GM13976 (cell line): ENCODE measurements at regions not wholly inside any gene's neighbourhood (a gene's known extent, or its start where the extent isn't known, plus 50 kb on each side); places are given as distances from the start of the nearest gene placed in this dataset.

ENCODE experiments used
- DNase-seq: peaks from one replicate; pipeline ENCODE4 v3.0.0; 2012; ENCODE audit warnings: low spot score
- CTCF ChIP-seq: IDR thresholded peaks from 2 replicates; pipeline ENCODE4 v1.5.1; 2012; ENCODE audit warnings: borderline replicate concordance, mild to moderate bottlenecking; ENCODE audit not compliant: insufficient read depth; ENCODE audit errors: extremely low read depth, missing control alignments, control extremely low read depth
- in situ Hi-C: fragments of 300-500 bp; cut with MboI; formaldehyde crosslinking; loops from one replicate; pipeline ENCODE4 v1.12.0; 2022; ENCODE audit warnings: low sequenced_read_pairs, mixed read lengths, inconsistent platforms; ENCODE audit not compliant: unreplicated experiment

- no peak for DNase-seq
- in situ Hi-C loops = no loop called here
- TF ChIP-seq CTCF = no peak
Measured at GRCh38 chr15:70427167-70428120, 329.7 kb upstream of the TLE3 start.

- in situ Hi-C loops = no loop called here
- TF ChIP-seq CTCF = no peak
- DNase-seq = no peak
Measured at GRCh38 chr15:70426096-70426821, 328.5 kb upstream of the TLE3 start.

GRCh38 chr15:70424937-70425411, 327.3 kb upstream of the TLE3 start:
- TF ChIP-seq CTCF = no peak
- in situ Hi-C loops = no loop called here
- no peak for DNase-seq

- no peak for DNase-seq
- in situ Hi-C loops = no loop called here
- TF ChIP-seq CTCF = no peak
Measured at GRCh38 chr15:70423267-70423666, 325.6 kb upstream of the TLE3 start.

- in situ Hi-C loops = no loop called here
- DNase-seq = no peak
- no peak for TF ChIP-seq CTCF
Measured at GRCh38 chr15:70422342-70422741, 324.6 kb upstream of the TLE3 start.

- TF ChIP-seq CTCF = no peak
- DNase-seq = no peak
- in situ Hi-C loops = no loop called here
Measured at GRCh38 chr15:70420948-70421482, 323.3 kb upstream of the TLE3 start.
